ENCODE measurements at regions not wholly inside any gene's neighbourhood (a gene's known extent, or its start where the extent isn't known, plus 50 kb on each side); places are given as distances from the start of the nearest gene placed in this dataset.

DNA sequence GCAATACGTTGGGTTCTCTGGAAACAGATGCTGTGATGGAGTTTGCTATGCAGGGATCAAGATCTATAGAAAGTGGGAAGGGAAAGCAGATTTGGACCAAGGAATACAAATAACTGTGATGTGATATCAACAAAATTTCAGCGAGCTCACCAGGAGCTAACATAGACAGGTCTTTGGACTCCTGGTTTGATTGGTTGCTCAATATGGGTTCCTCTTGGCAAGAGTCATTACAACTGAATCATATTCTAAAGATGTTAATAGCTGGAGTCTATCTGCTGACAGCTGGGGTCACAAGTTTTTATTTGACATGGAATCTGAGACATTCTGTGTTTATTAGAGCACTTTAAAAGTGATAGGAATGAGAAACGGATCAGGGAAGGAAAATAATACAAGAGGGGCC, 637.6 kb upstream of the GNPDA2 start:
- DNase-seq (ENCODE audit: low read depth), result no peak
- TF ChIP-seq, protein P1, sequence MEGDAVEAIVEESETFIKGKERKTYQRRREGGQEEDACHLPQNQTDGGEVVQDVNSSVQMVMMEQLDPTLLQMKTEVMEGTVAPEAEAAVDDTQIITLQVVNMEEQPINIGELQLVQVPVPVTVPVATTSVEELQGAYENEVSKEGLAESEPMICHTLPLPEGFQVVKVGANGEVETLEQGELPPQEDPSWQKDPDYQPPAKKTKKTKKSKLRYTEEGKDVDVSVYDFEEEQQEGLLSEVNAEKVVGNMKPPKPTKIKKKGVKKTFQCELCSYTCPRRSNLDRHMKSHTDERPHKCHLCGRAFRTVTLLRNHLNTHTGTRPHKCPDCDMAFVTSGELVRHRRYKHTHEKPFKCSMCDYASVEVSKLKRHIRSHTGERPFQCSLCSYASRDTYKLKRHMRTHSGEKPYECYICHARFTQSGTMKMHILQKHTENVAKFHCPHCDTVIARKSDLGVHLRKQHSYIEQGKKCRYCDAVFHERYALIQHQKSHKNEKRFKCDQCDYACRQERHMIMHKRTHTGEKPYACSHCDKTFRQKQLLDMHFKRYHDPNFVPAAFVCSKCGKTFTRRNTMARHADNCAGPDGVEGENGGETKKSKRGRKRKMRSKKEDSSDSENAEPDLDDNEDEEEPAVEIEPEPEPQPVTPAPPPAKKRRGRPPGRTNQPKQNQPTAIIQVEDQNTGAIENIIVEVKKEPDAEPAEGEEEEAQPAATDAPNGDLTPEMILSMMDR (conservative IDR thresholded peaks at IDR 0.05; ENCODE audit: low read depth, low read length), result no peak
- H3K4me3 ChIP-seq (ENCODE audit: low read length), result no peak overlapping the region

DNA sequence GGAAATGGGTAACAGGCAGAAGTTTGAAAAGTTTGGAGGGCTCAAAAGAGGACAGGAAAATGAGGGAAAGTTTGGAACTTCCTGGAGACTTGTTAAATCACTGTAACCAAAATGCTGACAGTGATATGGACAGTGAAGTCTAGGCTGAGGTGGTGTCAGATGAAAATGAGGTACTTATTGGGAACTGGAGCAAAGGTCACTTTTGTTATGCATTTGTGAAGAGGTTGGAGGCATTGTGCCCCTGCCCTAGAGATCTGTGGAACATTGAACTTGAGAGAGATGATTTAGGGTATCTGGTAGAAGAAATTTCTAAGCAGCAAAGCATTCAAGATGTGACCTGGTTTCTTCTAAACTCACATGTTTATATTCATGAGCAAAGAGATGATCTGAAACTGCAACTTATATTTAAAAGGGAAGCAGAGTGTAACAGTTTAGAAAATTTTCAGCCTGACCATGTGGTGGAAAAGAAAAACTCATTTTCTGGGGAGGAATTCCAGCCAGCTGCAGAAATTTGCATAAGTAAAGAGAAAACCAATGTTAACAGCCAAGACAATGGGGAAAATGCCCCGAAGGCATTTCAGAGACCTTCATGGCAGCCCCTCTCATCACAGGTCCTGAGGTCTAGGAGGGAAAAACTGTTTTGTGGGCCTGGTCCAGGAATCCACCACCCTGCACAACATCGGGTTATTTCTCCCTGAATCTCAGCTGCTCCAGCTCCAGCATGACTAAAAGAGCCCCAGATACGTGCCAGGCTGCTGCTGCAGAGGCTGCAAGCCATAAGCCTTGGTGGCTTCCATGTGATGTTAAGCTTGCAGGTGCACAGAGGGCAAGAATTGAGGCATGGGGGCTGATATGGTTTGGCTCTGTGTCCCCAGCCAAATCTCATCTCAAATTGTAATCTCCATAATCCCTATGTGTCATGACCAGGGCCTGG, 632.5 kb upstream of the GNPDA2 start:
- no peak overlapping the region for H3K4me3 ChIP-seq (ENCODE audit: low read length)
- TF ChIP-seq, protein P1 (conservative IDR thresholded peaks at IDR 0.05; ENCODE audit: low read depth, low read length), result no peak
- DNase-seq (ENCODE audit: low read depth), result no peak

DNA sequence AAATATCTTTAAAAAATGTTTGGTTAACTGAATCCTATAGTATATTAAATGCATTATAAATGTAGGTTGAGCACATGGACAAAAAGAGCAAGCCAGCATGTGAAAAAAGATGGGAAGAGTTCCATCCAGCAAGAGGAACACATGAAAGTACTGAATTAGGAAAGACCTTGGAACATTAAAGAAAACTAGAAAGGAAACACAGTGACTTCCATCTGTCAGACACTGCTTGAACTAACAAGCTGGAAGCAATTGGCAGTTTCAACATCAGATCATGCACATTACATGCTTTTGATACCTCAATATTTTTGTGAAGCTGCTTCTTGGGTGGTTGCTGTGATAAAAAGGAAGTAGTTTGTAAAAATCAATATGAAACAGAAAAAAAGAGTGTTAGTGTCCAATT, 626.8 kb upstream of the GNPDA2 start:
- H3K4me3 ChIP-seq (ENCODE audit: low read length), result no peak overlapping the region
- TF ChIP-seq, protein P1 (conservative IDR thresholded peaks at IDR 0.05; ENCODE audit: low read depth, low read length), result no peak
- DNase-seq (ENCODE audit: low read depth), result no peak

DNA sequence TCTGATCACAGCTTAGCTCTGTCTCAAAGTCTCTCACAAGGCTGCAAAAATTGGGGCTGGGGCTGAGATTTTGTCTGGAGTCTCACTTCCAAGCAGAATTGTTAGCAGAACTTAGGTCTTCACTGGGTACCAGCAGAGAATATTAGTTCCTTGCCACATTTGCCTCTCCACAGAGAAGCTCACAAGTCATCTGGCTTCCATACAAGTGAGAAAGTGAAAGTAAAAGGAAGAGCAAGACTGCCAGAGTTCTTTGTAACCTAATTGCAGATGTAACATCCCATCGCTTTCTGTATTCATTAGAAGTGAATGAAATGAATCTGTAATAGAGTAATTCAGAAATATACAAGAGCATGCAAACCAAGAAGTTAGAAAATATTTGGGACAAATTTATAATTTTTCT, 624.1 kb upstream of the GNPDA2 start:
- no peak for DNase-seq (ENCODE audit: low read depth)
- no peak overlapping the region for H3K4me3 ChIP-seq (ENCODE audit: low read length)
- TF ChIP-seq, protein P1 (conservative IDR thresholded peaks at IDR 0.05; ENCODE audit: low read depth, low read length), result no peak

DNA sequence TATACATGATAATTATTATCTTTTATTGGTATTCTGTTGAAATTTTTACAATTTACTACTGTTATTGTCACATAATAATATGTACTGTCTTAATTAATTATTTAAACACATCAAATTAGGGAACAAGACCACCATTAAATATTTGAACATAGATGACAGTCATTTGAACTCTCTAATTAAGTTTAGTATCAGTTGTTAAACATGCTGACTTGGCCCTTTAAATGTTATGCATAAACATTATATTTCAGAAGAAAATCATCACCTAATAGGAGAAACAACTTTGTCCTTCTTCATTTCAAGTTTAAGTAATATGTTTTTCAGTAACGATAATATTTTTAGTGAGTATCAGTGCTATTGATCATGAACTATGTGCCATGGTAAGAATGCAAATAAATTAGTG, 623.5 kb upstream of the GNPDA2 start:
- H3K4me3 ChIP-seq (ENCODE audit: low read length), result no peak overlapping the region
- DNase-seq (ENCODE audit: low read depth), result no peak
- TF ChIP-seq, protein P1 (conservative IDR thresholded peaks at IDR 0.05; ENCODE audit: low read depth, low read length), result no peak

DNA sequence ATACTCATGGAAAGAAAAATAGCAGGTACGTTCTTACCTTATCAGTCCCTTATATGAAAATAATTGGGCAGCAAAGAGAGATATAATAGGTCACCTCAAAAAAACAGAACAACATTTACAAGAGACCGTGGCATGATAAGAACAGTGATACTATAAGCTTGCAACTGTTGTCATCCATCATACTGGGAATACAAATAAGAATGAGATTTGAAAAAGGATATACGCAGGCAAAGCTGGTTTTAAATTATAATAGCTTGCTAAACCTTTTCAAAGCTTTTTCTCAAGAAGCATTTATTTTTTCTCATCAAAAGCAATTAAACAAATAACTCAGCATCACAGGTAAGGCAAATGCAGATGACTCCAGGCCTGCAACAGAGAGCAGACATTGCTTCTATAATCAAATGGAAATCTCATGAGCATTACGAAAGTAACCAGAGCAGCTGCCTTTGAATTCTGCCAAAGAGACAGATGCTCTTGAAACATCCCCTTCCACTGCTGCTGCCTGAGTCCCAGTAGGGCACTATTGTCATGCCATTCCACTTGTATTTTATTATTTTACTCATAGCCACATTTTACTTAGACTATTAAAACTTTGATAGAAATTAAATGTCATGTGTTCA, 620.6 kb upstream of the GNPDA2 start:
- DNase-seq (ENCODE audit: low read depth), result no peak
- TF ChIP-seq, protein P1 (conservative IDR thresholded peaks at IDR 0.05; ENCODE audit: low read depth, low read length), result no peak
- H3K4me3 ChIP-seq (ENCODE audit: low read length), result no peak overlapping the region

DNA sequence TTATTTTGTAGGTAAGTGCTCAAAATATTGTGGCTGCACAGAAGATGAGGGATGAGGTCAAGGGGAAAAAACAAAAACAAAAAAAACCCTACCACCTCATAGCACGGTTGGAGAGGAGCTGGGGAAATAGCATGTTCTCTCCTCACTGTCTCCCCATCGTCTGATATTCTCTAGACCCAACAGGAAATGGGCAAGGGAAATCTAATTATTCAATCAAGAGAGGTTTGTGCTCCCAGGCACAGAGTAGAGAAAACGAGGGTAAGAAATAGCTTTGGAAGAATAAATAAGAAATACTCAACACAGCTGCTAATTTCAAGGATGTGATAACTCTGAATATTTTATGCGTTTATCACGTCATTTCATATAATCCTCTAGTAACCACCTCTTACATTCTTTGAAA, 619.2 kb upstream of the GNPDA2 start:
- no peak overlapping the region for H3K4me3 ChIP-seq (ENCODE audit: low read length)
- TF ChIP-seq, protein P1 (conservative IDR thresholded peaks at IDR 0.05; ENCODE audit: low read depth, low read length), result no peak
- no peak for DNase-seq (ENCODE audit: low read depth)
